ENCODE measurements at regions not wholly inside any gene's neighbourhood (a gene's known extent, or its start where the extent isn't known, plus 50 kb on each side); places are given as distances from the start of the nearest gene placed in this dataset.

GRCh38 chr2:144091622-144092021 is 428.3 kb downstream of the ZEB2 start:
- H3K4me1 ChIP-seq (ENCODE audit: control insufficient read depth in 2 of 2, insufficient read depth in 2 of 2, low read length in 2 of 2), result no peaks in the 10 kb centered on the region
- ATAC-seq (ENCODE audit: low read depth) (no peak), DNase-seq (no peak)
- no peaks in the 10 kb centered on the region for H3K36me3 ChIP-seq (replicated peaks in 1 of 2; ENCODE audit: control extremely low read depth in 1 of 2, control insufficient read depth in 1 of 2, extremely low read depth in 1 of 2, insufficient read depth in 2 of 2, low read length in 1 of 2)
- no CpG with 5 or more reads among the region's 3 CpGs for WGBS (ENCODE audit: insufficient coverage)
- no peak overlapping the region for H3K9ac ChIP-seq (ENCODE audit: low read length)
- peaks cover 2 to 5% (median 3%) of the 10 kb centered on the region in 3 donors for H3K9me3 ChIP-seq (ENCODE audit: control extremely low read depth in 1 of 3, control insufficient read depth in 2 of 3, insufficient read depth in 1 of 3, low read length in 2 of 3)
- ChIA-PET POLR2A (no interaction called here), CTCF (no interaction called here)
- H3K27ac Mint-ChIP-seq, result no peak overlapping the region
- no peak overlapping the region for H3K4me3 ChIP-seq (ENCODE audit: control extremely low read depth in 1 of 5, extremely low read depth in 1 of 5, insufficient read depth in 1 of 5, low read depth in 2 of 5, low read length in 4 of 5)
- H3K4me2 ChIP-seq (replicated peaks; ENCODE audit: low read depth, low read length, poor library complexity, severe bottlenecking), result no peak overlapping the region
- H3K9me3 Mint-ChIP-seq (ENCODE audit: insufficient read depth), result peaks cover 19% of the 10 kb centered on the region
- intact Hi-C loops (cut with micrococcal nuclease), result no loop called here
- TF ChIP-seq CTCF (IDR thresholded peaks at IDR 0.05) (no peak), EZH2 (IDR thresholded peaks at IDR 0.05; ENCODE audit: borderline replicate concordance, insufficient read depth, low read depth, low read length, poor library complexity, severe bottlenecking) (no peak)
- H3K27ac ChIP-seq (ENCODE audit: low read length in 2 of 2), result no peak overlapping the region
- no peaks in the 10 kb centered on the region for H3K27me3 Mint-ChIP-seq
- no peak overlapping the region for H2AFZ ChIP-seq (ENCODE audit: insufficient read depth, low read depth, low read length, poor library complexity, severe bottlenecking)
- no peak overlapping the region for H3K4me3 Mint-ChIP-seq
- no peaks in the 10 kb centered on the region for H3K79me2 ChIP-seq (ENCODE audit: control insufficient read depth, insufficient read depth, low read length)
- H3K4me1 Mint-ChIP-seq, result no peaks in the 10 kb centered on the region
- no peaks in the 10 kb centered on the region for H4K20me1 ChIP-seq (ENCODE audit: control insufficient read depth, insufficient read depth, low read length, poor library complexity, severe bottlenecking)
- H3K27me3 ChIP-seq (replicated peaks in 1 of 4; ENCODE audit: control extremely low read depth in 1 of 4, control insufficient read depth in 3 of 4, insufficient read depth in 4 of 4, low read length in 3 of 4), result no peaks in the 10 kb centered on the region

- Histone ChIP-seq H3K4me3 (ENCODE audit: control extremely low read depth in 1 of 5, extremely low read depth in 1 of 5, insufficient read depth in 1 of 5, low read depth in 2 of 5, low read length in 4 of 5) (no peak overlapping the region), H3K9me3 (ENCODE audit: control extremely low read depth in 1 of 3, control insufficient read depth in 2 of 3, insufficient read depth in 1 of 3, low read length in 2 of 3) (peaks cover 2 to 5% (median 3%) of the 10 kb centered on the region in 3 donors), H3K9ac (ENCODE audit: low read length) (no peak overlapping the region), H2AFZ (ENCODE audit: insufficient read depth, low read depth, low read length, poor library complexity, severe bottlenecking) (no peak overlapping the region), H3K36me3 (replicated peaks in 1 of 2; ENCODE audit: control extremely low read depth in 1 of 2, control insufficient read depth in 1 of 2, extremely low read depth in 1 of 2, insufficient read depth in 2 of 2, low read length in 1 of 2) (no peaks in the 10 kb centered on the region), H3K27ac (ENCODE audit: low read length in 2 of 2) (no peak overlapping the region), H3K79me2 (ENCODE audit: control insufficient read depth, insufficient read depth, low read length) (no peaks in the 10 kb centered on the region), H4K20me1 (ENCODE audit: control insufficient read depth, insufficient read depth, low read length, poor library complexity, severe bottlenecking) (no peaks in the 10 kb centered on the region), H3K4me1 (ENCODE audit: control insufficient read depth in 2 of 2, insufficient read depth in 2 of 2, low read length in 2 of 2) (no peaks in the 10 kb centered on the region), H3K4me2 (replicated peaks; ENCODE audit: low read depth, low read length, poor library complexity, severe bottlenecking) (no peak overlapping the region), H3K27me3 (replicated peaks in 1 of 4; ENCODE audit: control extremely low read depth in 1 of 4, control insufficient read depth in 3 of 4, insufficient read depth in 4 of 4, low read length in 3 of 4) (no peaks in the 10 kb centered on the region)
- Mint-ChIP-seq H3K27ac (no peak overlapping the region), H3K27me3 (no peaks in the 10 kb centered on the region), H3K4me3 (no peak overlapping the region), H3K9me3 (ENCODE audit: insufficient read depth) (peaks cover 11% of the 10 kb centered on the region), H3K4me1 (no peaks in the 10 kb centered on the region)
- CTCF ChIA-PET, result no interaction called here
- DNase-seq (no peak), ATAC-seq (ENCODE audit: low read depth) (no peak)
- TF ChIP-seq EZH2 (IDR thresholded peaks at IDR 0.05; ENCODE audit: borderline replicate concordance, insufficient read depth, low read depth, low read length, poor library complexity, severe bottlenecking), result no peak
- no peak for TF ChIP-seq CTCF (IDR thresholded peaks at IDR 0.05)
- POLR2A ChIA-PET, result no interaction called here
- intact Hi-C loops (cut with micrococcal nuclease), result no loop called here
Observed at GRCh38 chr2:144088863-144089262, 431.1 kb downstream of the ZEB2 start.
